H9 (cell line): ENCODE measurements at regions not wholly inside any gene's neighbourhood (a gene's known extent, or its start where the extent isn't known, plus 50 kb on each side); places are given as distances from the start of the nearest gene placed in this dataset.

Source experiments
- DNase-seq: peaks from one replicate; pipeline ENCODE4 v3.0.0-alpha.2; 2017
- H2AFZ ChIP-seq: one replicate; pipeline ENCODE4 v1.6.1; 2013; ENCODE audit warnings: mild to moderate bottlenecking, low read length, control low read depth, moderate library complexity
- H2AK5ac ChIP-seq: 2 replicates; pipeline ENCODE4 v1.6.1; 2013; ENCODE audit warnings: low read length, control low read depth, mixed read lengths; ENCODE audit not compliant: insufficient read length
- H2BK120ac ChIP-seq: one replicate; pipeline ENCODE4 v1.6.1; 2013; ENCODE audit warnings: low read depth, mild to moderate bottlenecking, low read length, control low read depth, inconsistent platforms; ENCODE audit not compliant: poor library complexity, severe bottlenecking
- H2BK12ac ChIP-seq: 2 replicates; pipeline ENCODE4 v1.6.1; 2013; ENCODE audit warnings: low read length, control low read depth, mixed read lengths, low read depth; ENCODE audit not compliant: insufficient read length
- H2BK15ac ChIP-seq: 2 replicates; pipeline ENCODE4 v1.6.1; 2013; ENCODE audit warnings: low read depth, low read length, control low read depth
- H2BK20ac ChIP-seq: one replicate; pipeline ENCODE4 v1.6.1; 2013; ENCODE audit warnings: low read depth, mild to moderate bottlenecking, low read length, control low read depth, inconsistent platforms; ENCODE audit not compliant: poor library complexity, severe bottlenecking
- H2BK5ac ChIP-seq: 2 replicates; pipeline ENCODE4 v1.6.1; 2013; ENCODE audit warnings: low read length, control low read depth, mixed read lengths; ENCODE audit not compliant: insufficient read length
- H3K14ac ChIP-seq: 2 replicates; pipeline ENCODE4 v1.6.1; 2013; ENCODE audit warnings: low read length, control low read depth; ENCODE audit not compliant: insufficient read depth
- H3K18ac ChIP-seq: 2 replicates; pipeline ENCODE4 v1.6.1; 2013; ENCODE audit warnings: low read depth, mild to moderate bottlenecking, mixed read lengths, low read length, control low read depth; ENCODE audit not compliant: insufficient read length
- H3K23ac ChIP-seq: 2 replicates; pipeline ENCODE4 v1.6.1; 2013; ENCODE audit warnings: low read length, control low read depth, mixed read lengths, low read depth; ENCODE audit not compliant: insufficient read length
- H3K23me2 ChIP-seq: 2 replicates; pipeline ENCODE4 v1.6.1; 2013; ENCODE audit warnings: low read depth, mild to moderate bottlenecking, mixed read lengths, low read length, control low read depth; ENCODE audit not compliant: insufficient read length, poor library complexity, severe bottlenecking
- H3K27ac ChIP-seq: 2 replicates; pipeline ENCODE4 v1.5.1; 2013; ENCODE audit warnings: low read length, control low read depth, mixed read lengths, low read depth; ENCODE audit not compliant: insufficient read length
- H3K27me3 ChIP-seq: 2 replicates; pipeline ENCODE4 v1.6.1; 2013; ENCODE audit warnings: low read length, control low read depth, inconsistent platforms; ENCODE audit not compliant: insufficient read depth
- H3K4ac ChIP-seq: 2 replicates; pipeline ENCODE4 v1.6.1; 2013; ENCODE audit warnings: low read depth, mild to moderate bottlenecking, control low read depth, inconsistent platforms, low read length, moderate library complexity
- H3K4me1 ChIP-seq: 2 replicates; pipeline ENCODE4 v1.6.1; 2013; ENCODE audit warnings: low read length, control low read depth, inconsistent platforms; ENCODE audit not compliant: insufficient read depth
- H3K4me2 ChIP-seq: 2 replicates; pipeline ENCODE4 v1.6.1; 2013; ENCODE audit warnings: low read length, control low read depth, mixed read lengths; ENCODE audit not compliant: insufficient read length, insufficient read depth
- H3K56ac ChIP-seq: 2 replicates; pipeline ENCODE4 v1.6.1; 2013; ENCODE audit warnings: low read depth, mild to moderate bottlenecking, mixed read lengths, low read length, control low read depth; ENCODE audit not compliant: insufficient read length
- H3K79me1 ChIP-seq: 2 replicates; pipeline ENCODE4 v1.6.1; 2013; ENCODE audit warnings: low read depth, mild to moderate bottlenecking, moderate library complexity, low read length, control low read depth, inconsistent platforms; ENCODE audit not compliant: insufficient read depth, poor library complexity, severe bottlenecking
- H3K79me2 ChIP-seq: 2 replicates; pipeline ENCODE4 v1.6.1; 2013; ENCODE audit warnings: low read length, control low read depth, inconsistent platforms; ENCODE audit not compliant: insufficient read depth
- H3K9ac ChIP-seq: 2 replicates; pipeline ENCODE4 v1.6.1; 2013; ENCODE audit warnings: low read length, control low read depth, mixed read lengths; ENCODE audit not compliant: insufficient read length; ENCODE audit errors: extremely low read depth
- H3K9me3 ChIP-seq: one replicate; pipeline ENCODE4 v1.6.1; 2013; ENCODE audit warnings: low read depth, low read length, inconsistent platforms; ENCODE audit not compliant: control insufficient read depth
- H3T11ph ChIP-seq: one replicate; pipeline ENCODE4 v1.6.1; 2013; ENCODE audit warnings: mild to moderate bottlenecking, low read length, control low read depth, inconsistent platforms
- H4K20me1 ChIP-seq: one replicate; pipeline ENCODE4 v1.6.1; 2013; ENCODE audit not compliant: control insufficient read depth, insufficient read length, insufficient read depth
- H4K5ac ChIP-seq: 2 replicates; pipeline ENCODE4 v1.6.1; 2013; ENCODE audit warnings: low read depth, mild to moderate bottlenecking, mixed read lengths, low read length, control low read depth; ENCODE audit not compliant: insufficient read length
- H4K8ac ChIP-seq: replicated peaks from 2 replicates; pipeline ENCODE4 v1.6.1; 2013; ENCODE audit warnings: low read length, control low read depth, mixed read lengths, low read depth; ENCODE audit not compliant: insufficient read length
- H4K91ac ChIP-seq: 2 replicates; pipeline ENCODE4 v1.6.1; 2013; ENCODE audit warnings: low read depth, mild to moderate bottlenecking, moderate library complexity, mixed read lengths, low read length, control low read depth; ENCODE audit not compliant: insufficient read length
- H3K27ac Mint-ChIP-seq, 3 experiments: 2 replicates in 2 of 3; 3 replicates in 1 of 3; pipeline ENCODE4 v1.8.0; 2020 to 2021; ENCODE audit warnings: mixed read lengths in 3 of 3, mild to moderate bottlenecking in 1 of 3, moderate library complexity in 1 of 3
- H3K27me3 Mint-ChIP-seq: 2 replicates; pipeline ENCODE4 v1.8.0; 2021; ENCODE audit warnings: low read depth, mild to moderate bottlenecking, moderate library complexity, mixed read lengths
- H3K36me3 Mint-ChIP-seq, 3 experiments: 2 replicates in 2 of 3; 3 replicates in 1 of 3; pipeline ENCODE4 v1.8.0; 2020 to 2021; ENCODE audit warnings: low read depth in 3 of 3, mixed read lengths in 3 of 3; ENCODE audit not compliant: insufficient read depth in 1 of 3
- H3K4me1 Mint-ChIP-seq, 2 experiments: 2 replicates each; pipeline ENCODE4 v1.8.0; 2020; ENCODE audit warnings: mixed read lengths in 2 of 2
- H3K4me3 Mint-ChIP-seq, 2 experiments: 2 replicates in 1 of 2; 3 replicates in 1 of 2; pipeline ENCODE4 v1.8.0; 2020 to 2021; ENCODE audit warnings: mild to moderate bottlenecking in 2 of 2, mixed read lengths in 2 of 2, moderate library complexity in 1 of 2
- H3K9me3 Mint-ChIP-seq, 2 experiments: 2 replicates in 1 of 2; 3 replicates in 1 of 2; pipeline ENCODE4 v1.8.0; 2020; ENCODE audit warnings: mild to moderate bottlenecking in 2 of 2, mixed read lengths in 2 of 2, moderate library complexity in 1 of 2
- CTCF ChIP-seq: fragments of 200-600 bp; sonication (generic); conservative IDR thresholded peaks from 3 replicates; pipeline ENCODE4 v1.8.0; 2021; ENCODE audit warnings: antibody characterized with exemption, mild to moderate bottlenecking
- WGBS: extraction: QIAGEN DNeasy Blood & Tissue Kit; methylation state at CpG from one replicate; pipeline ENCODE4 v1.1.7; 2013; ENCODE audit warnings: missing lambda C conversion rate, low lambda C conversion rate, mixed read lengths; ENCODE audit not compliant: insufficient read length; ENCODE audit errors: extremely low coverage; 5-methylcytosine and 5-hydroxymethylcytosine counted together

GRCh38 chr6:109300874-109301273 lies 81.4 kb downstream of the CD164 start:
- Mint-ChIP-seq H3K4me1 (peaks cover 30 to 44% of the 10 kb centered on the region in 2 experiments), H3K27me3 (peaks cover 2% of the 10 kb centered on the region), H3K27ac (no peak overlapping the region), H3K4me3 (no peak overlapping the region), H3K36me3 (no peaks in the 10 kb centered on the region), H3K9me3 (no peaks in the 10 kb centered on the region)
- Histone ChIP-seq H2BK5ac (no peak overlapping the region), H4K8ac (no peak overlapping the region), H4K91ac (no peak overlapping the region), H3K4me1 (no peaks in the 10 kb centered on the region; the same call in 1 of the 2 replicates), H2AK5ac (no peak overlapping the region), H3K14ac (no peak overlapping the region), H3K79me1 (no peaks in the 10 kb centered on the region), H3K23me2 (no peaks in the 10 kb centered on the region), H3T11ph (no peak overlapping the region), H2BK20ac (no peak overlapping the region), H3K9ac (no peak overlapping the region), H3K4me2 (no peak overlapping the region), H3K23ac (no peak overlapping the region), H3K4ac (no peak overlapping the region), H2BK120ac (no peak overlapping the region), H3K27ac (no peak overlapping the region), H3K18ac (no peak overlapping the region), H3K27me3 (no peaks in the 10 kb centered on the region), H3K79me2 (no peaks in the 10 kb centered on the region), H3K9me3 (no peaks in the 10 kb centered on the region), H2BK15ac (no peak overlapping the region), H3K56ac (no peak overlapping the region), H4K5ac (no peak overlapping the region), H2BK12ac (no peak overlapping the region), H2AFZ (no peak overlapping the region), H4K20me1 (peaks cover 3% of the 10 kb centered on the region)
- WGBS = no CpG with 5 or more reads among the region's 1 CpG
- DNase-seq = no peak
- no peak for TF ChIP-seq CTCF
